ENCODE measurements at regions not wholly inside any gene's neighbourhood (a gene's known extent, or its start where the extent isn't known, plus 50 kb on each side); places are given as distances from the start of the nearest gene placed in this dataset.

DNA sequence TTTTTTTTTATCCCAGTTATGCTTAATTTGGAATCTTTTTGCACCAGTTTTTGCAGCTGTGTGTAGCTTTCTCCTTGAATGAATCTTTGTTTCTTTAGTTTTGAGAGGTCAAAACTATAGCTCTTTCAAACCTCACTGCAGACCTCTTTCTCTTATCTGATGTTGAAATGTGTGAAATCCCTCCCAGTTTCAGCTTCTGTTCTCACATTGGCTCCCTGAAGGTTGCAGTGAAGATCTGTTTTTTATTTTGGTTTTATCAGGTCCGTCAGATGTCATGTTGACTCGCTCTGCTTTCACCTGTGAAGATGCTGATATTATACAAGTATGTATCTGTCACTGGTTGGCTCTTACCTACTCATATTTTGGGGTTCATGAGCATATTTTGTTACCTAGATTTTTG, 372.0 kb downstream of the RFC3 start:
- no peak overlapping the region for H3K4me3 ChIP-seq (replicated peaks; ENCODE audit: insufficient read depth, low read length)
- no peak for TF ChIP-seq GABPA (IDR thresholded peaks at IDR 0.05; ENCODE audit: low read depth)
- TF ChIP-seq SPI1 (IDR thresholded peaks at IDR 0.05; ENCODE audit: borderline replicate concordance, low read depth), result no peak
- no peak for TF ChIP-seq CTCF (IDR thresholded peaks at IDR 0.05; ENCODE audit: insufficient read depth, low read length)
- TF ChIP-seq, protein P1, sequence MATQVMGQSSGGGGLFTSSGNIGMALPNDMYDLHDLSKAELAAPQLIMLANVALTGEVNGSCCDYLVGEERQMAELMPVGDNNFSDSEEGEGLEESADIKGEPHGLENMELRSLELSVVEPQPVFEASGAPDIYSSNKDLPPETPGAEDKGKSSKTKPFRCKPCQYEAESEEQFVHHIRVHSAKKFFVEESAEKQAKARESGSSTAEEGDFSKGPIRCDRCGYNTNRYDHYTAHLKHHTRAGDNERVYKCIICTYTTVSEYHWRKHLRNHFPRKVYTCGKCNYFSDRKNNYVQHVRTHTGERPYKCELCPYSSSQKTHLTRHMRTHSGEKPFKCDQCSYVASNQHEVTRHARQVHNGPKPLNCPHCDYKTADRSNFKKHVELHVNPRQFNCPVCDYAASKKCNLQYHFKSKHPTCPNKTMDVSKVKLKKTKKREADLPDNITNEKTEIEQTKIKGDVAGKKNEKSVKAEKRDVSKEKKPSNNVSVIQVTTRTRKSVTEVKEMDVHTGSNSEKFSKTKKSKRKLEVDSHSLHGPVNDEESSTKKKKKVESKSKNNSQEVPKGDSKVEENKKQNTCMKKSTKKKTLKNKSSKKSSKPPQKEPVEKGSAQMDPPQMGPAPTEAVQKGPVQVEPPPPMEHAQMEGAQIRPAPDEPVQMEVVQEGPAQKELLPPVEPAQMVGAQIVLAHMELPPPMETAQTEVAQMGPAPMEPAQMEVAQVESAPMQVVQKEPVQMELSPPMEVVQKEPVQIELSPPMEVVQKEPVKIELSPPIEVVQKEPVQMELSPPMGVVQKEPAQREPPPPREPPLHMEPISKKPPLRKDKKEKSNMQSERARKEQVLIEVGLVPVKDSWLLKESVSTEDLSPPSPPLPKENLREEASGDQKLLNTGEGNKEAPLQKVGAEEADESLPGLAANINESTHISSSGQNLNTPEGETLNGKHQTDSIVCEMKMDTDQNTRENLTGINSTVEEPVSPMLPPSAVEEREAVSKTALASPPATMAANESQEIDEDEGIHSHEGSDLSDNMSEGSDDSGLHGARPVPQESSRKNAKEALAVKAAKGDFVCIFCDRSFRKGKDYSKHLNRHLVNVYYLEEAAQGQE (IDR thresholded peaks at IDR 0.05; ENCODE audit: insufficient replicate concordance, low read depth), result no peak
- no peak for TF ChIP-seq POLR2AphosphoS5 (IDR thresholded peaks at IDR 0.05; ENCODE audit: low read depth)
- no peak overlapping the region for H3K27ac ChIP-seq (replicated peaks)
- H3K27me3 ChIP-seq (ENCODE audit: insufficient read depth, poor library complexity, severe bottlenecking), result no peaks in the 10 kb centered on the region
- DNase-seq (ENCODE audit: low read depth in 1 of 2, low spot score in 1 of 2), result no peak

- DNase-seq (ENCODE audit: low read depth in 1 of 2, low spot score in 1 of 2), result no peak
- Histone ChIP-seq H3K4me3 (replicated peaks; ENCODE audit: insufficient read depth, low read length) (no peak overlapping the region), H3K27me3 (ENCODE audit: insufficient read depth, poor library complexity, severe bottlenecking) (peaks cover 2% of the 10 kb centered on the region), H3K27ac (replicated peaks) (no peak overlapping the region)
- TF ChIP-seq CTCF (IDR thresholded peaks at IDR 0.05; ENCODE audit: insufficient read depth, low read length) (no peak), GABPA (IDR thresholded peaks at IDR 0.05; ENCODE audit: low read depth) (no peak), SPI1 (IDR thresholded peaks at IDR 0.05; ENCODE audit: borderline replicate concordance, low read depth) (no peak), POLR2AphosphoS5 (IDR thresholded peaks at IDR 0.05; ENCODE audit: low read depth) (no peak)
- TF ChIP-seq, protein P1 (IDR thresholded peaks at IDR 0.05; ENCODE audit: insufficient replicate concordance, low read depth), result no peak
Measured at GRCh38 chr13:34201050-34201913, 383.3 kb downstream of the RFC3 start.

DNA sequence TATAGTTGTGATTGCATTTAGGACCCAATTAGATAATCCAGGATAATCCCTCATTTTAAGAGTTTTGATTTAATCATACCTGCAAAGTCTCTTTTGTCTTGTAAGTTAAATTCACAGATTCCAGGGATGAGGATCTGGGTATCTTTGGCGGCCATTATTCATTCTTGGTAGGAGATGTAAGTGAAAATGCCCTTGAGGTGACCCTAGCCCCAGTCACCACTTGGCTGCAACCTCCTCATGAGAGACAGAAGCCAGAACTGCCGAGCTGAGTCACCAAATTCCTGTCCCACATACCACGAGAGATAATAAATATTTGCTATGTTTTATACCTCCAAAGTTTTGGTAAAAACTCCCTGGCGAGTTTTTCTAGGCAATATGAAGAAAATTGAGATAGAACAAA, 389.4 kb downstream of the RFC3 start:
- H3K27me3 ChIP-seq (ENCODE audit: insufficient read depth, poor library complexity, severe bottlenecking), result no peaks in the 10 kb centered on the region
- H3K27ac ChIP-seq (replicated peaks), result no peak overlapping the region
- no peak overlapping the region for H3K4me3 ChIP-seq (replicated peaks; ENCODE audit: insufficient read depth, low read length)
- TF ChIP-seq GABPA (IDR thresholded peaks at IDR 0.05; ENCODE audit: low read depth), result no peak
- no peak for TF ChIP-seq CTCF (IDR thresholded peaks at IDR 0.05; ENCODE audit: insufficient read depth, low read length)
- no peak for TF ChIP-seq POLR2AphosphoS5 (IDR thresholded peaks at IDR 0.05; ENCODE audit: low read depth)
- TF ChIP-seq, protein P1 (IDR thresholded peaks at IDR 0.05; ENCODE audit: insufficient replicate concordance, low read depth), result no peak
- no peak for TF ChIP-seq SPI1 (IDR thresholded peaks at IDR 0.05; ENCODE audit: borderline replicate concordance, low read depth)
- DNase-seq (ENCODE audit: low read depth in 1 of 2, low spot score in 1 of 2), result no peak

All from HL-60 (cell line).